Keratinocyte (primary cell): ENCODE measurements at regions not wholly inside any gene's neighbourhood (a gene's known extent, or its start where the extent isn't known, plus 50 kb on each side); places are given as distances from the start of the nearest gene placed in this dataset.

Experiments used
- DNase-seq: peaks from one replicate; pipeline ENCODE4 v3.0.0-alpha.2; 2011; ENCODE audit warnings: low read depth, missing footprints, low spot score
- FAIRE-seq: peaks from 2 replicates; lab custom pipeline; 2011; peaks lifted over from hg19 to GRCh38; lab: Jason Lieb, UNC
- H2AFZ ChIP-seq: 2 replicates; pipeline ENCODE4 v1.6.0; 2012; ENCODE audit warnings: low read length, control low read depth, inconsistent platforms; ENCODE audit not compliant: control insufficient read depth
- H3K27ac ChIP-seq: 2 replicates; pipeline ENCODE4 v1.5.1; 2011; ENCODE audit warnings: low read length; ENCODE audit not compliant: control insufficient read depth, insufficient read depth
- H3K27me3 ChIP-seq: 3 replicates; pipeline ENCODE4 v1.6.0; 2011; ENCODE audit warnings: low read length; ENCODE audit not compliant: control insufficient read depth, insufficient read depth; ENCODE audit errors: extremely low read depth
- H3K36me3 ChIP-seq, 2 experiments: 2 replicates in 1 of 2; 3 replicates in 1 of 2; pipeline ENCODE4 v1.5.1; 2011; ENCODE audit warnings: low read length in 2 of 2, mild to moderate bottlenecking in 1 of 2; ENCODE audit not compliant: control insufficient read depth in 2 of 2, insufficient read depth in 2 of 2; ENCODE audit errors: extremely low read depth in 1 of 2
- H3K4me1 ChIP-seq: 3 replicates; pipeline ENCODE4 v1.5.1; 2011; ENCODE audit warnings: low read length; ENCODE audit not compliant: control insufficient read depth, insufficient read depth; ENCODE audit errors: extremely low read depth
- H3K4me2 ChIP-seq: 3 replicates; pipeline ENCODE4 v1.6.0; 2011; ENCODE audit warnings: low read depth, low read length; ENCODE audit not compliant: control insufficient read depth, insufficient read depth; ENCODE audit errors: extremely low read depth
- H3K4me3 ChIP-seq, 3 experiments: fragments of 200-600 bp in 1 of 3; sonication (generic) in 1 of 3; 2 replicates in 2 of 3; 3 replicates in 1 of 3; pipeline ENCODE4 v1.5.1; 2011 to 2016; ENCODE audit warnings: low read length in 3 of 3, mild to moderate bottlenecking in 3 of 3, control low read depth in 2 of 3, inconsistent platforms in 1 of 3, low read depth in 1 of 3, mixed read lengths in 1 of 3, mixed run types in 1 of 3, moderate library complexity in 1 of 3; ENCODE audit not compliant: control insufficient read depth in 2 of 3, insufficient read depth in 2 of 3; ENCODE audit errors: extremely low read depth in 1 of 3
- H3K79me2 ChIP-seq: 2 replicates; pipeline ENCODE4 v1.6.0; 2012; ENCODE audit warnings: low read length; ENCODE audit not compliant: control insufficient read depth, insufficient read depth
- H3K9ac ChIP-seq: 3 replicates; pipeline ENCODE4 v1.6.0; 2011; ENCODE audit warnings: low read length; ENCODE audit not compliant: control insufficient read depth, insufficient read depth; ENCODE audit errors: extremely low read depth
- H3K9me1 ChIP-seq: 3 replicates; pipeline ENCODE4 v1.6.0; 2011; ENCODE audit warnings: low read length; ENCODE audit not compliant: control insufficient read depth, insufficient read depth; ENCODE audit errors: extremely low read depth
- H3K9me3 ChIP-seq: 2 replicates; pipeline ENCODE4 v1.5.1; 2012; ENCODE audit warnings: low read depth, low read length; ENCODE audit not compliant: control insufficient read depth
- H4K20me1 ChIP-seq: 3 replicates; pipeline ENCODE4 v1.6.0; 2011; ENCODE audit warnings: low read length; ENCODE audit not compliant: control insufficient read depth, insufficient read depth; ENCODE audit errors: extremely low read depth
- EZH2 ChIP-seq: IDR thresholded peaks from one replicate; pipeline ENCODE4 v1.6.1; 2012; ENCODE audit warnings: inconsistent platforms, mild to moderate bottlenecking, low read length, moderate library complexity
- dilution Hi-C: fragments of 300-500 bp; cut with MboI; formaldehyde crosslinking; loops from one replicate; pipeline ENCODE4 v1.7.0; 2020; ENCODE audit warnings: low sequenced_read_pairs; ENCODE audit not compliant: extremely low pct_ligation_motif_present
- TF ChIP-seq, protein P1 (sequence below), 3 experiments: IDR thresholded peaks in 1 of 3; conservative IDR thresholded peaks in 1 of 3; optimal IDR thresholded peaks in 1 of 3; 2 replicates in 2 of 3; 3 replicates in 1 of 3; pipeline versions ENCODE3 to v1.5.1; 2011; ENCODE audit warnings: low read length in 3 of 3, mild to moderate bottlenecking in 3 of 3, moderate library complexity in 2 of 3, control low read depth in 1 of 3, inconsistent platforms in 1 of 3; ENCODE audit not compliant: insufficient read depth in 2 of 3; ENCODE audit errors: extremely low read depth in 1 of 3

DNA sequence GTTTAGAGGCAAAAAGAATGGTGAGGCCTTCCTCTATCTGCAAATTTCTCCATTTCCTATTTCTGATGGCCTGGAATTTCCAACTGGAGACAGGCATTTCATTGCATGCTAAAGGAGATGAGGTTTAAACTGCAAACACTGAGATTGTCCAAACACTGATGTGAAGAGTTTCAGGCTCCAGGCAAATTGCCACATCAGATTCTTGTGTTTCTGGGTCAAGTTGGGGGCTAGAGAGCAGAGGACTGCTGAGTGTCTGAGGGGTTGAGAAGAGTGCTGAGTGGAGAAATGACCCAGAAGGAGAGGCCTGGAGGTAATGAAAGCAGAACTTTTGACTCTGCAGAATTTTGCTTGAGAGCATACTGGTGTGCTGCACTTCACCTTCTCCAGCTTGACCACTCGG is 216.7 kb upstream of the MPHOSPH6 start:
- dilution Hi-C loops = no loop called here
- no peak overlapping the region for H3K27ac ChIP-seq
- no peak overlapping the region for H3K9ac ChIP-seq
- H3K36me3 ChIP-seq = no peaks in the 10 kb centered on the region
- FAIRE-seq (no peak), DNase-seq (no peak)
- H3K4me3 ChIP-seq = no peak overlapping the region
- no peaks in the 10 kb centered on the region for H3K9me1 ChIP-seq
- no peaks in the 10 kb centered on the region for H4K20me1 ChIP-seq
- H2AFZ ChIP-seq = no peak overlapping the region
- H3K27me3 ChIP-seq = peaks cover 14% of the 10 kb centered on the region
- TF ChIP-seq, protein P1, sequence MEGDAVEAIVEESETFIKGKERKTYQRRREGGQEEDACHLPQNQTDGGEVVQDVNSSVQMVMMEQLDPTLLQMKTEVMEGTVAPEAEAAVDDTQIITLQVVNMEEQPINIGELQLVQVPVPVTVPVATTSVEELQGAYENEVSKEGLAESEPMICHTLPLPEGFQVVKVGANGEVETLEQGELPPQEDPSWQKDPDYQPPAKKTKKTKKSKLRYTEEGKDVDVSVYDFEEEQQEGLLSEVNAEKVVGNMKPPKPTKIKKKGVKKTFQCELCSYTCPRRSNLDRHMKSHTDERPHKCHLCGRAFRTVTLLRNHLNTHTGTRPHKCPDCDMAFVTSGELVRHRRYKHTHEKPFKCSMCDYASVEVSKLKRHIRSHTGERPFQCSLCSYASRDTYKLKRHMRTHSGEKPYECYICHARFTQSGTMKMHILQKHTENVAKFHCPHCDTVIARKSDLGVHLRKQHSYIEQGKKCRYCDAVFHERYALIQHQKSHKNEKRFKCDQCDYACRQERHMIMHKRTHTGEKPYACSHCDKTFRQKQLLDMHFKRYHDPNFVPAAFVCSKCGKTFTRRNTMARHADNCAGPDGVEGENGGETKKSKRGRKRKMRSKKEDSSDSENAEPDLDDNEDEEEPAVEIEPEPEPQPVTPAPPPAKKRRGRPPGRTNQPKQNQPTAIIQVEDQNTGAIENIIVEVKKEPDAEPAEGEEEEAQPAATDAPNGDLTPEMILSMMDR (optimal IDR thresholded peaks at IDR 0.05 in 1 of 3, IDR thresholded peaks at IDR 0.05 in 1 of 3, conservative IDR thresholded peaks at IDR 0.05 in 1 of 3; ENCODE audit: extremely low read depth in 1 of 3, insufficient read depth in 2 of 3, low read length in 3 of 3) = no peak
- TF ChIP-seq EZH2 = no peak
- no peaks in the 10 kb centered on the region for H3K9me3 ChIP-seq
- no peaks in the 10 kb centered on the region for H3K79me2 ChIP-seq
- no peaks in the 10 kb centered on the region for H3K4me1 ChIP-seq
- H3K4me2 ChIP-seq = no peak overlapping the region

DNA sequence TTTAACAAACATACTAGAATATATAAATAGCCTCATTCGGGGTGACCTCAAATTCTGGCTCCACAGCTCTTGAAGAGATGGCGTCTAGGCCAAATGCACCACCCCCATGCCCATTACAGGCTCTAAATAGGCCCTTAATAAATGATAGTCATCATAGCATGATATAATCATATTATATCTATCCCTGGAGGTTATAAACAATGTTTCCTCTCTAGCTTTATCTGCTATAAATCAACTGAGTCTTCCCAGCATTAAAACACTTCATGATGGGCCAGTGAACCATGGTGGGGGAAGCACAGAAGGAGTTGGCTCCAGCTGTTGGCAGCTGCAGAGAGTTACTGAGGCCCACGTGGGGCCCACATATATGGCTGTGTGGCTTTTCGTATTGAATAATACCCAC is 214.9 kb upstream of the MPHOSPH6 start:
- TF ChIP-seq EZH2 = no peak
- TF ChIP-seq, protein P1 (optimal IDR thresholded peaks at IDR 0.05 in 1 of 3, IDR thresholded peaks at IDR 0.05 in 1 of 3, conservative IDR thresholded peaks at IDR 0.05 in 1 of 3; ENCODE audit: extremely low read depth in 1 of 3, insufficient read depth in 2 of 3, low read length in 3 of 3) = no peak
- H3K27ac ChIP-seq = no peak overlapping the region
- H3K36me3 ChIP-seq = no peaks in the 10 kb centered on the region
- H2AFZ ChIP-seq = no peak overlapping the region
- H3K4me3 ChIP-seq = no peak overlapping the region
- H3K27me3 ChIP-seq = peaks cover 5% of the 10 kb centered on the region
- no peaks in the 10 kb centered on the region for H3K79me2 ChIP-seq
- DNase-seq = no peak
- no peaks in the 10 kb centered on the region for H3K4me1 ChIP-seq
- H3K9me1 ChIP-seq = no peaks in the 10 kb centered on the region
- dilution Hi-C loops = no loop called here
- H3K9me3 ChIP-seq = no peaks in the 10 kb centered on the region
- no peak overlapping the region for H3K4me2 ChIP-seq
- no peaks in the 10 kb centered on the region for H4K20me1 ChIP-seq
- no peak for FAIRE-seq
- no peak overlapping the region for H3K9ac ChIP-seq
